Muscle layer of colon (tissue), 2 donors: ENCODE measurements at regions not wholly inside any gene's neighbourhood (a gene's known extent, or its start where the extent isn't known, plus 50 kb on each side); places are given as distances from the start of the nearest gene placed in this dataset.

Source experiments
- H3K27ac ChIP-seq: one replicate; pipeline ENCODE4 v1.7.0; 2013; ENCODE audit warnings: low read depth, mild to moderate bottlenecking, low read length, moderate library complexity
- H3K27me3 ChIP-seq, 2 donors: one replicate each; pipeline ENCODE4 v1.7.0; 2013; ENCODE audit warnings: low read length in 2 of 2, mild to moderate bottlenecking in 2 of 2; ENCODE audit not compliant: insufficient read depth in 2 of 2, control insufficient read depth in 1 of 2
- H3K36me3 ChIP-seq: one replicate; pipeline ENCODE4 v1.7.0; 2013; ENCODE audit warnings: mild to moderate bottlenecking, low read length; ENCODE audit not compliant: insufficient read depth
- H3K4me1 ChIP-seq: one replicate; pipeline ENCODE4 v1.7.0; 2013; ENCODE audit warnings: mild to moderate bottlenecking, low read length; ENCODE audit not compliant: insufficient read depth
- H3K4me3 ChIP-seq, 2 donors: one replicate each; pipeline ENCODE4 v1.7.0; 2013; ENCODE audit warnings: low read length in 2 of 2, low read depth in 1 of 2, mild to moderate bottlenecking in 1 of 2, moderate library complexity in 1 of 2
- H3K9ac ChIP-seq: one replicate; pipeline ENCODE4 v1.7.0; 2013; ENCODE audit warnings: low read length
- H3K9me3 ChIP-seq: one replicate; pipeline ENCODE4 v1.7.0; 2013; ENCODE audit warnings: mild to moderate bottlenecking, low read length
- donor health status: abdominal sarcoma.
- donor health status: Adenocarcinoma of cecum.

GRCh38 chr9:82406456-82407085 lies 418.0 kb downstream of the SPATA31D1 start:
- Histone ChIP-seq H3K4me3 (no peak overlapping the region), H3K27me3 (no peaks in the 10 kb centered on the region), H3K27ac (no peak overlapping the region), H3K9ac (no peak overlapping the region), H3K36me3 (no peaks in the 10 kb centered on the region), H3K9me3 (no peaks in the 10 kb centered on the region), H3K4me1 (peaks cover 7% of the 10 kb centered on the region)

- peaks cover 7% of the 10 kb centered on the region for H3K4me1 ChIP-seq
Measured at GRCh38 chr9:82410306-82410705, 421.7 kb downstream of the SPATA31D1 start.

GRCh38 chr9:82410866-82411265 lies 422.3 kb downstream of the SPATA31D1 start:
- Histone ChIP-seq H3K36me3 (no peaks in the 10 kb centered on the region), H3K4me3 (no peak overlapping the region), H3K9me3 (no peaks in the 10 kb centered on the region), H3K9ac (no peak overlapping the region), H3K27ac (no peak overlapping the region), H3K4me1 (peaks cover 3% of the 10 kb centered on the region), H3K27me3 (no peaks in the 10 kb centered on the region)

More at GRCh38 chr9:82410306-82410705, 421.7 kb downstream of the SPATA31D1 start:
- no peak overlapping the region for H3K4me3 ChIP-seq
- no peaks in the 10 kb centered on the region for H3K36me3 ChIP-seq
- no peaks in the 10 kb centered on the region for H3K9me3 ChIP-seq
- no peaks in the 10 kb centered on the region for H3K27me3 ChIP-seq
- H3K9ac ChIP-seq: no peak overlapping the region
- H3K27ac ChIP-seq: no peak overlapping the region

- Histone ChIP-seq H3K9me3 (no peaks in the 10 kb centered on the region), H3K9ac (no peak overlapping the region), H3K36me3 (no peaks in the 10 kb centered on the region), H3K4me3 (no peak overlapping the region), H3K27ac (no peak overlapping the region), H3K4me1 (no peaks in the 10 kb centered on the region), H3K27me3 (no peaks in the 10 kb centered on the region)
Measured at GRCh38 chr9:82412586-82413305, 424.2 kb downstream of the SPATA31D1 start.

- Histone ChIP-seq H3K9me3 (no peaks in the 10 kb centered on the region), H3K36me3 (no peaks in the 10 kb centered on the region), H3K4me3 (no peak overlapping the region), H3K27ac (no peak overlapping the region), H3K4me1 (no peaks in the 10 kb centered on the region), H3K9ac (no peak overlapping the region), H3K27me3 (no peaks in the 10 kb centered on the region)
Measured at GRCh38 chr9:82417501-82417900, 428.9 kb downstream of the SPATA31D1 start.

- H3K27me3 ChIP-seq: no peaks in the 10 kb centered on the region
- no peaks in the 10 kb centered on the region for H3K4me1 ChIP-seq
- H3K4me3 ChIP-seq: no peak overlapping the region
- no peak overlapping the region for H3K9ac ChIP-seq
- no peak overlapping the region for H3K27ac ChIP-seq
- no peaks in the 10 kb centered on the region for H3K36me3 ChIP-seq
- no peaks in the 10 kb centered on the region for H3K9me3 ChIP-seq
Measured at GRCh38 chr9:82418334-82418733, 429.8 kb downstream of the SPATA31D1 start.

GRCh38 chr9:82419696-82420486 lies 431.3 kb downstream of the SPATA31D1 start:
- no peaks in the 10 kb centered on the region for H3K27me3 ChIP-seq
- H3K36me3 ChIP-seq: no peaks in the 10 kb centered on the region
- H3K4me1 ChIP-seq: no peaks in the 10 kb centered on the region
- H3K9me3 ChIP-seq: no peaks in the 10 kb centered on the region
- H3K9ac ChIP-seq: no peak overlapping the region
- H3K4me3 ChIP-seq: no peak overlapping the region
- H3K27ac ChIP-seq: no peak overlapping the region

- H3K36me3 ChIP-seq: no peaks in the 10 kb centered on the region
- H3K9ac ChIP-seq: no peak overlapping the region
- H3K4me1 ChIP-seq: no peaks in the 10 kb centered on the region
- no peak overlapping the region for H3K4me3 ChIP-seq
- H3K27me3 ChIP-seq: no peaks in the 10 kb centered on the region
- H3K9me3 ChIP-seq: no peaks in the 10 kb centered on the region
- H3K27ac ChIP-seq: no peak overlapping the region
Measured at GRCh38 chr9:82421498-82421897, 432.9 kb downstream of the SPATA31D1 start.

GRCh38 chr9:82423700-82424099 lies 435.1 kb downstream of the SPATA31D1 start:
- no peak overlapping the region for H3K27ac ChIP-seq
- H3K9me3 ChIP-seq: no peaks in the 10 kb centered on the region
- no peaks in the 10 kb centered on the region for H3K4me1 ChIP-seq
- no peak overlapping the region for H3K4me3 ChIP-seq
- H3K9ac ChIP-seq: no peak overlapping the region
- no peaks in the 10 kb centered on the region for H3K27me3 ChIP-seq
- H3K36me3 ChIP-seq: no peaks in the 10 kb centered on the region

- Histone ChIP-seq H3K27ac (no peak overlapping the region), H3K9me3 (no peaks in the 10 kb centered on the region), H3K27me3 (no peaks in the 10 kb centered on the region), H3K4me1 (no peaks in the 10 kb centered on the region), H3K4me3 (no peak overlapping the region), H3K36me3 (no peaks in the 10 kb centered on the region), H3K9ac (no peak overlapping the region)
Measured at GRCh38 chr9:82424599-82425120, 436.1 kb downstream of the SPATA31D1 start.

GRCh38 chr9:82431121-82431520 lies 442.5 kb downstream of the SPATA31D1 start:
- no peaks in the 10 kb centered on the region for H3K4me1 ChIP-seq
- H3K27me3 ChIP-seq: no peaks in the 10 kb centered on the region
- H3K9me3 ChIP-seq: no peaks in the 10 kb centered on the region
- H3K27ac ChIP-seq: no peak overlapping the region
- no peak overlapping the region for H3K4me3 ChIP-seq
- H3K36me3 ChIP-seq: no peaks in the 10 kb centered on the region
- H3K9ac ChIP-seq: no peak overlapping the region
